ENCODE measurements at regions not wholly inside any gene's neighbourhood (a gene's known extent, or its start where the extent isn't known, plus 50 kb on each side); places are given as distances from the start of the nearest gene placed in this dataset.
"Not testable (repeated sequence)": the region's sequence is repeated elsewhere in the genome, so short reads cannot be mapped to it uniquely, and the experiment has no call there.

DNA sequence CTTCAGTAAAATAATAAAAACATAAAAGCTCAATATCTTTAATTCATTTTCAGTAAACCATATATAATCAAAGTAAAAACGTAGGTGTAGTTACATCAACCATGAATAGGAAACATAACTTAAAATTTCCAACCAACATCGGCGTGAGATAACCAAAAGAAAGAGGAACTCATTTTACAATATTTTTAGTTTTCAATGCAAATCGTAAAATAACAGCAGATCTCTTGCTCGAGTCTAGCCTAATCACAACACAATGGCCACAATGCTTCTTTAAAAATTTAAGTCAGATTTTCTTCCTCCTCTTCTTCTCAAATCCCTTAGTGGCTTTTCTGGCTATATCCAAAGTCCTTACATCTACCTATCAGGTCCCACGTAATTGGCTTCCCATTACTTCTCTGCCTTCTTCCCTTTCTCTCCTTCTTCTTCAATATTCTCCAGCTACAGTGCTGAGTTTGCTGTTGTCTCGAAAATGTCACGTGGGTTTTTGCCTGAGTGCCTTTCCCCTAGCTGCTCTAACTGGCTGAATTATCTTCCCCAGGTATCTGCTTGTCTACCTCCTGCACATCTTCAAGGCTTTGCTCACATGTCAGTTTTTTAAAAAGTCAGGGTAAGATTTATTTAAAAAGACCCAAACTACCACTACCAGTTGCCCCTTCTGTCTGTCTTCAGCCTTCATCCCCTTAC is 90.9 kb upstream of the BANK1 start:
- TF ChIP-seq, protein P1, sequence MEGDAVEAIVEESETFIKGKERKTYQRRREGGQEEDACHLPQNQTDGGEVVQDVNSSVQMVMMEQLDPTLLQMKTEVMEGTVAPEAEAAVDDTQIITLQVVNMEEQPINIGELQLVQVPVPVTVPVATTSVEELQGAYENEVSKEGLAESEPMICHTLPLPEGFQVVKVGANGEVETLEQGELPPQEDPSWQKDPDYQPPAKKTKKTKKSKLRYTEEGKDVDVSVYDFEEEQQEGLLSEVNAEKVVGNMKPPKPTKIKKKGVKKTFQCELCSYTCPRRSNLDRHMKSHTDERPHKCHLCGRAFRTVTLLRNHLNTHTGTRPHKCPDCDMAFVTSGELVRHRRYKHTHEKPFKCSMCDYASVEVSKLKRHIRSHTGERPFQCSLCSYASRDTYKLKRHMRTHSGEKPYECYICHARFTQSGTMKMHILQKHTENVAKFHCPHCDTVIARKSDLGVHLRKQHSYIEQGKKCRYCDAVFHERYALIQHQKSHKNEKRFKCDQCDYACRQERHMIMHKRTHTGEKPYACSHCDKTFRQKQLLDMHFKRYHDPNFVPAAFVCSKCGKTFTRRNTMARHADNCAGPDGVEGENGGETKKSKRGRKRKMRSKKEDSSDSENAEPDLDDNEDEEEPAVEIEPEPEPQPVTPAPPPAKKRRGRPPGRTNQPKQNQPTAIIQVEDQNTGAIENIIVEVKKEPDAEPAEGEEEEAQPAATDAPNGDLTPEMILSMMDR (IDR thresholded peaks at IDR 0.05; ENCODE audit: low read depth, low read length): no peak
- Histone ChIP-seq H3K4me3 (ENCODE audit: low read depth, low read length) (no peak overlapping the region), H3K9me3 (ENCODE audit: control insufficient read depth, insufficient read depth, low read length) (no peaks in the 10 kb centered on the region), H3K27me3 (ENCODE audit: control insufficient read depth, insufficient read depth, low read length) (no peaks in the 10 kb centered on the region), H3K27ac (ENCODE audit: low read depth, low read length) (no peak overlapping the region)
- no peak for DNase-seq (ENCODE audit: low read depth, low spot score)
- ChIA-PET CTCF (no interaction called here), POLR2A (no interaction called here)

DNA sequence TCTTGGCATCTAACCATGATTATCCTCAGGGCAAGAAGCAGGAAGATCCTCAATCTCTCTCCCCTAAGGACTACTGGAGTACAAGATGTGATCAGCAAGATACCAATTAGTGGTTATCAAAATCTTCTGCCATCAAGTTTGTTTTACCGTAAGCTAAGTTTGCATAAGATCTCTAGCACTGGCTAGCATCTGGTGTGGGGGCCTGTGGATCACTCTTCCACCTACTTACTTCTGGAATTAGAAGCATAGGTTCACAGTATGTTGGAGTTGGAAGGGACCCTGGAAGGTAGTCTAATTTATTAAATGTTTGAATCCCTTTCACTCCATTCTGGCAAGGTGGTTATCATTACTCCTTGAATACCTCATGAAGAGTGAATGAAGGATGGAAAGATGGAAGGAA is 93.3 kb upstream of the BANK1 start:
- Histone ChIP-seq H3K9me3 (ENCODE audit: control insufficient read depth, insufficient read depth, low read length) (no peaks in the 10 kb centered on the region), H3K4me3 (ENCODE audit: low read depth, low read length) (no peak overlapping the region), H3K27ac (ENCODE audit: low read depth, low read length) (no peak overlapping the region), H3K27me3 (ENCODE audit: control insufficient read depth, insufficient read depth, low read length) (no peaks in the 10 kb centered on the region)
- POLR2A ChIA-PET: no interaction called here
- DNase-seq (ENCODE audit: low read depth, low spot score): no peak
- TF ChIP-seq, protein P1 (IDR thresholded peaks at IDR 0.05; ENCODE audit: low read depth, low read length): no peak
- CTCF ChIA-PET: no interaction called here

DNA sequence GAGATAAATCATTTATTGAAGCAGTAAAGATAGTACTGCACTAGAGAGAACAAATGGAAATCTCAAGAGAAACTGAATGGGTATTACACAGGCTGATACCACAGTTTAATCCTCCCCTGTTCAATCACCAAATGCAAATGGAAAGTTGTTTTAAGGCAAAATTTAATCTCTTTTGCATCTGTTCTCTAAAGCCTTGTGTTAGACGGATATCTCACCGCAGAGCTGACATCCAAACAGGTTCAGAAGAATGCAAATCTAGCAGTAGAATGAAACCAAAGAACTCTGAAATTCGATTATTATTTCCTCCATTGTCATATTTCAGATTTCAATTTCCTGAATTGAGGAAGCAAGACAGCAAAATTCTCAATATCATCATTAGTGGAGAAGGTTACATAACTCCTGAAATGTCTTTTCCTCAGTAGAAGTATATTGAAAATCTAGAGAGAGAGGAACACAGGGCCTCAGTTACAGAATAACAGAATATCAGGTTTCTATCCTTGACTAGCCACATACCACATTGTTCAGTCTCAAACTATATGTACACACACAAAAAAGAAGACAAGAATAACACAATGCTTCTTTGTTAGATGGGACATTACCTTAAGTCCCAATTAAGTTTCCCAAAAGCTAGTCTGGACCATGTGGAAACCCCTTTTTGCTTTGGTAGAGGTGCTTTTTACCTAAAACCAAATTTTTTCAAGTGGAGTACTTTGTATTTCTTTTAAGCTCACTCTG is 94.1 kb upstream of the BANK1 start:
- ChIA-PET POLR2A (no interaction called here), CTCF (no interaction called here)
- no peak overlapping the region for H3K27ac ChIP-seq (ENCODE audit: low read depth, low read length)
- no peaks in the 10 kb centered on the region for H3K9me3 ChIP-seq (ENCODE audit: control insufficient read depth, insufficient read depth, low read length)
- no peaks in the 10 kb centered on the region for H3K27me3 ChIP-seq (ENCODE audit: control insufficient read depth, insufficient read depth, low read length)
- no peak for DNase-seq (ENCODE audit: low read depth, low spot score)
- TF ChIP-seq, protein P1 (IDR thresholded peaks at IDR 0.05; ENCODE audit: low read depth, low read length): no peak
- H3K4me3 ChIP-seq (ENCODE audit: low read depth, low read length): no peak overlapping the region

DNA sequence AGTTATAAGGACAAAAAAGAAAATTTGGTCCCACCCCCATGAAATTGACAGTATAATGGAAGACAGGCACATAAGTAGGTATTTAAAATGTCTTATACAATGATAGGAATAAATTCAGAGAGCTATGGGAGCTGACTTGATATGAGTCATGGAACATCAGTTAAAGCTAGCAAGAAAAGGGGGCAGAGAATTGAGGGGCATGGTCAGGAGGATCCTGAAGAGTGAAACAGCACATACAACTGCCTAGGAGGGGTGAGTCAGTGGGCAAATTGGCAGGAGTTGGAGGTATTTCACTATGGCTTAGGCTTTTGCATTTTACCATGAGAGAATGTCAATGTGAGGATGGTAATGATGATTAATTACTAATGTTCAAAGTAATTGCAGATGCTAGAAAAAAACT is 95.4 kb upstream of the BANK1 start:
- POLR2A ChIA-PET: no interaction called here

DNA sequence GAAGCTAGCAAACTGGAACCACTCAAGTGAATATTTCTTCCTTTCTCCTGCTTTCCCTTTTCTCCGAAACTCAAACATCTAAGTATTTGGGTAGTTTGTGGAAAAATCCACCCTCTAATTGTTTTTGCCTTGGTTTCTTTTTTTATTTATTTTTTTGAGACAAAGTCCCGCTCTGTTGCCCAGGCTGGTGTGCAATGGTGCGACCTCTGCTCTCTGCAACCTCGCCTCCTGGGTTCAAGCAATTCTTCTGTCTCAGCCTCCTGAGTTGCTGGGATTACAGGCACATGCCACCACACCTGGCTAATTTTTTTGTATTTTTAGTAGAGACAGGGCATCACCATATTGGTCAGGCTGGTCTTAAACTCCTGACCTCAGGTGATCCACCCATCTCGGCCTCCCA is 96.1 kb upstream of the BANK1 start:
- H3K9me3 ChIP-seq (ENCODE audit: control insufficient read depth, insufficient read depth, low read length); H3K4me3 ChIP-seq (ENCODE audit: low read depth, low read length); DNase-seq (ENCODE audit: low read depth, low spot score); CTCF ChIA-PET; H3K27me3 ChIP-seq (ENCODE audit: control insufficient read depth, insufficient read depth, low read length); H3K27ac ChIP-seq (ENCODE audit: low read depth, low read length): not testable (repeated sequence)
- POLR2A ChIA-PET: interaction anchor here (0.6 kb wide), 1 partner anchor 264 kb away, joined by 3 read pairs; no protein-coding TSS in a partner anchor

More for the DNA sequence above, 95.4 kb upstream of the BANK1 start:
- no peak for DNase-seq (ENCODE audit: low read depth, low spot score)
- TF ChIP-seq, protein P1 (IDR thresholded peaks at IDR 0.05; ENCODE audit: low read depth, low read length): no peak
- no peaks in the 10 kb centered on the region for H3K9me3 ChIP-seq (ENCODE audit: control insufficient read depth, insufficient read depth, low read length)
- no peaks in the 10 kb centered on the region for H3K27me3 ChIP-seq (ENCODE audit: control insufficient read depth, insufficient read depth, low read length)
- H3K4me3 ChIP-seq (ENCODE audit: low read depth, low read length): no peak overlapping the region
- no peak overlapping the region for H3K27ac ChIP-seq (ENCODE audit: low read depth, low read length)
- CTCF ChIA-PET: no interaction called here
